Stimulated activated CD4-positive, alpha-beta T cell treated with anti-CD3 and anti-CD28 coated beads, Interleukin-1b, Interleukin-23, amount 100 ng/mL, for 1 hour (primary cell): ENCODE measurements at regions not wholly inside any gene's neighbourhood (a gene's known extent, or its start where the extent isn't known, plus 50 kb on each side); places are given as distances from the start of the nearest gene placed in this dataset.
"Not testable (repeated sequence)": the region's sequence is repeated elsewhere in the genome, so short reads cannot be mapped to it uniquely, and the experiment has no call there.

Experiments
- DNase-seq, 2 donors: peaks; one replicate each; pipeline ENCODE4 v3.0.0-alpha.2; 2020; ENCODE audit warnings: low read depth in 2 of 2

DNA sequence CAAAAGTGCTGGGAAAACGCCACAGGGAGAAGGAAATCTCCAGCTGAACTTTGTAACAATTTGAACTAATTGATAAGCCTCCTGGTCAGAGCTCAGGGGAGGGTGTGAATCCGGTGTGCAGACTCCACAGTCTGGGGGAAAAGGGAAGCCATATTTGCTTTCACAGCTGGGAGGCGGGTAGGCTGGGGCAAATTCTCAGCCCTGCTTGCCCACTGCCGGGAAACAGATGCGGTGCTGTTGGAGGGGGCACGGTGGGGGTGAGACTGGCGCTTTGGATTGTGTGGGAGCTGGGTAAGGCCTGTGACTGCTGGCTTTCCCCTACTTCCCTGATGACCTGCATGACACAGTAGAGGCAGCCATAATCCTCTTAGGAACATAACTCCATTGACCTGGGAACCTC, 134.8 kb downstream of the ADCYAP1 start:
- no peak for DNase-seq

DNA sequence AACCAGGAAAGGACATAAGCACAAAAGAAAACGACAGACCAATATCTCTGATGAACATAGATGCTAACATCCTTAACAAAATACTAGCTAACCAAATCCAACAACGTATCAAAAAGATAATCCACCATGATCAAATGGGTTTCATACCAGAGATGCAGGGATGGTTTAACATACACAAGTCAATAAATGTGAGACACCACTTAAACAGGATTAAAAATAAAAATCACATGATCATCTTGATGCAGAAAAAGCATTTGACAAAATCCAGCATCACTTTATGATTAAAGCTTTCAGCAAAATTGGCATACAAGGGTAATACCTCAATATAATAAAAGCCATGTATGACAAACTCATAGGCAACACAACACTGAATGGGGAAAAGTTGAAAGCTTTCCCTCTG, 138.4 kb downstream of the ADCYAP1 start:
- not testable (repeated sequence) for DNase-seq

DNA sequence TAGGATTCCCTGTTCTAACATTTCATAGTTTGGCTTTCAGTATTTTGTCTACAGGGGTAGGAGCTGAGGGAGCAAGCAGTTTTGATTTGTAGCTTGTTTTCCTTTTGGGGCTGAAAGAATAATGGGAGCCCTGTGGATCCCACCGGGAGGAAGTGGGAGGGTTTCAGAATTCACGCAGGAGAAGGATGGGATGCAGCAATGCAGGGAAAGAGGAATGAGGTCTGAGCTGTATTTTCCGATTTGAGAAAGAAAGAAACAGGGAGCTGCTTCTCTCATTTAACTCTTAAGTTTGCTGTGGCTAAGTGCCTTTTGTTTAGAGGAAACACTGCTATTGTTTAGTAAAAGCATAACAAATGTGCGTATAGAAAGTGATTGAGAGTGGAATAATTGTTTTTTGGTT, 141.0 kb downstream of the ADCYAP1 start:
- DNase-seq: no peak

DNA sequence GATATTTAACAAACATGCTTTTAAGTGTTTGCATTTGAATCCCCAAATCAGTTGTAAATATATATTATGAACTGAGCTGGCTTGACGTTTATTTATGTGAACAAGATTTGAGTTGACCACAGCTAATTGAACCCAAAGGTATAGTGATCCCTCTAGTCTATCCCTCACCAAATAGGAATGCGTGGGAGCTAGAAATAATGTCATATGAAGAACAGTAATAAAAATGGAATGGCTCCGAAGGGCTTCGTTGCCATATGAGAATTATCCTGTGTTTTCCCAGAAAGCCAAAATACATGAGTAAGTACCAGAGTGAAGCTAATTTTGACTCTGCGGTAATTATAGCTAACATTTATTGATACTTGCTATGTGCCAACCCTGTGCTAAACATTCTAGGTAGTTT, 142.7 kb downstream of the ADCYAP1 start:
- no peak for DNase-seq

DNA sequence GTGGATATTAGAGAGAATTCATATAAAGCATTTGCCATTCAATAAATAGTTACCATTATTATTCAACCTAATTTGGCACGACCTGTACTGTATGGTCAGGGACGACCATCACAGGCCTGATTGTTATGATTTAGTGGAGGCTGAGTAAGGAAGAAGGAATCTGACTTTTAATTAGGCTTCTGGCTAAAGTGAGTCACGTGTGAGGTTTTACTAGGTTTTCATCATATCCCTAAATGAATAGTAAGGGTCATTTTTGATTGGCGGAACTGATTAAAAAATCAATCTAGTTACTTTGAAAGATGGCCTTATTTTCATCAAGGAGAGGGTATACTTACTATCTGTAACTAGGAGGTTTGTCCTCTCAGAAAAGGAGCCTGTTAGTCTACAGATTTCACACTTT, 143.4 kb downstream of the ADCYAP1 start:
- no peak for DNase-seq

DNA sequence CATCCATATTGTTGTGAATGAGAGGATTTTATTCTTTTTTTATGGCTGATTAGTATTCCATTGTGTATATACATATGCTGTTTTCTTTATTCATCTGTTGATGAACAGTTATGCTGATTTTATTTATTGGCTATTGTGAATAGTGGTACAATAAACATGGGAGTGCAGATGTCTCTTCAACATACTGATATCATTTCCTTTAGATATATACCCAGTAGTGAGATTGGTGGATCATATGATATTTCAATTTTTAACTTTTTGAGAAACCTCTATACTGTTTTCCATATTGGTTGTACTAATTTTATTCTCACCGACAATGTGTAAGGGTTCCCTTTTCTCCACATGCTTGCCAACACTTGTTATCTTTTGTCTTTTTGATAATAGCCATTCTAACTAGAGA, 144.5 kb downstream of the ADCYAP1 start:
- no peak for DNase-seq

DNA sequence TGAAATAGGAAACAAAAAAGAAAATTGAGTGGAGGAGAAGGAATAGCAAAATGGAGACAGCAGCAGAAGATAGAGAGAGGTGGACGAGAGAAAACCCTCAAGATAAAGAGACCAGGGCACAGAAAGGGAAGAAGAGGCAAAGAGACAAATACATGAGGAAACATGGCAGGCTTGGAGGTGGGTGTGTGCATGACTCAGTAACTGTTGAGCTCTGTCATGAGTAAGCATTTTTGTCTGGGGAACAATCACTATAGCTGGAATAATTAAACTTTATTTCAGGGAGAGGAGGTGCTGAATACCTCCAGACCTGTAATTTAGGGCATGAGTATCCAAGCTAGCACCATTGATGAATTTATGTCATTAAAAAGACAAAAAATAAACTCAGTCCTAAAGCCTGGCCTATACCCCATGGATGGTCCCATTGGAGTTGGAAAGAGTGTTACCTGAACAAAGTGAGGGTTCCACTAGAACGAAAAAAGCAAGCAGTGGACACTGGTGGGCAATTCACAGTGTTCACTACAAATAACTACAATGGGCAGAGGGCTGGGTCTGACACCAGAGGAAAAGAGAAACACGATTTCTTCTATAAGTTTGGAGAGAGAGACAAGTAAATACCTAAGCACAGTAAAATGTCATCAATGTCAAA, 145.5 kb downstream of the ADCYAP1 start:
- DNase-seq: no peak

DNA sequence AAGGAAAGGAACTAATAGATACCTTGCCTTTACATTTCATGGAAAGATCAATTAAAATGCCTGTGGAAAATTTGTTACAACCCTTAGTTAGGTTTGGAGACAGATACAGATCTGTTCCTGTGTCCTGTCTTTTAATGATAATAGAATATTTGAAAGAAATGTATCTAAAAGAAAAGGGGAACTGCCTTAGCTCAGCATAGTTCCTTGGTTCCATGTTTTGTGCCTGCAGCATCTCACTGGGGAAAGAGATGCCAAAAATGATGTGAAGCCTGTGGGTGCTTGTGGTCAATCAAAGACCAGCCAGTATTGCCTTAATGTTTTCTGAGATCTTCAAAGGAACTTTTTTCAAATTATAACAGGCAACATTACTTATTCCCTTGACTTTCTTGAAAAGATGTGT, 147.6 kb downstream of the ADCYAP1 start:
- DNase-seq: no peak

DNA sequence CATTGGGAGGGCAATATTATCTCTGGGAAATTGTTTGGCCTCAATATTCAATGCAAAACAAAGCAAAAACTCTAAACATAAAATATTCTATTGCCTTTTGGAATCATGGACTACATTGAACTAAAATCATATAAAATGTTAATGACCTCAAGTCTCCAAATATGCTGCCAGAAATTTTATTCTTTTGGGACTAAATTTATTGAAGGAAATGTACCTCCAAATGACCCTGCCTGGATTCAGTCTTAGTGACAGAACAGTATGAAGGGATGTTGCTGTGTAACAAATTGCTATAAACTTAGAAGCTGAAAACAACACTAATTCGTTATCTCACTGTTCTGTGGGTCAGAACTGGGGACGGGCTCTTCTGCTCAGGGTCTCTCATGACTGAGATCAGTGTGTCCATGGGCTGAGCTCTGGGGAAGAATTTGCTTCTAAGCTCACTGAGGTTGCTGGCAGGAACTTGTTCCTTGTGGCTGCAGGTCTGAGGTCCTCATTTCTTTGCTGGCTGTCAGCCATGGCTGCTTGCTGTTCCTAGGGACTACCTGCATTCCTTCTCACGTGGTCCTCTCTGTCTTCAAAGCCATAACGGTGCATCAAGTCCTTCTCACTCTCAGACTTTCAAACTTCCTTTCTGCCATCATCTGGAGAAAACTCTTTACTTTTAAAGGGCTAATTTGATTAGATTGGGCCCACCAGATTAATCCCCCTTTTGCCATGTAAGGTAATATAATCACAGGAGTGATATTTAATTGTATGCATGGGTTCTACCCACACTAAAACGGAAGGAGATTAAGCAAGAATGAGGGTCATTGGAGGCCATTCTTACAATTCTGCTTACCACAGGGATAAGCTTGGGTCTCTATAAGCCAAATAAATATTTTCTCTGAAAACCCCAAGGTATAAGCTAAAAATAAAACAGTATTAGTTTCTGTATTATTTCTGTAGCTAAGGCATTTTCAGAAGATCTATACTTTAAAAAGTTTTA, 149.0 kb downstream of the ADCYAP1 start:
- no peak for DNase-seq

DNA sequence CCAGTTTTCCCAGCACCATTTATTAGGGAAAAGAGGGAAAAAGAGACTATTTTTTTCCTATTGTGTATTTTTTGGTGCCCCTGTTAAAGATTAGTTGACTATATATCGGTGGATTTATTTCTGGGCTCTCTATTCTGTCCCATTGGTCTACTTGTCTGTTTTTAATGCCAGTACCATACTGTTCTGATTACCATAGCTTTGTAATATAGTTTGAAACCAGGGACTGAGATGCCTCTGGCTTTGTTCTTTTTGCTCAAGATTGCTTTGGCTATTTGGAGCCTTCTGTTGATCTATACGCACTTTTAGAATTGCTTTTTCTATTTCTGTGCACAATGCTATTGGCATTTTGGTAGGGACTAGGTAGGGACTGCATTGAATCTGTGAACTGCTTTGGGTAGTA, 151.7 kb downstream of the ADCYAP1 start:
- no peak for DNase-seq

DNA sequence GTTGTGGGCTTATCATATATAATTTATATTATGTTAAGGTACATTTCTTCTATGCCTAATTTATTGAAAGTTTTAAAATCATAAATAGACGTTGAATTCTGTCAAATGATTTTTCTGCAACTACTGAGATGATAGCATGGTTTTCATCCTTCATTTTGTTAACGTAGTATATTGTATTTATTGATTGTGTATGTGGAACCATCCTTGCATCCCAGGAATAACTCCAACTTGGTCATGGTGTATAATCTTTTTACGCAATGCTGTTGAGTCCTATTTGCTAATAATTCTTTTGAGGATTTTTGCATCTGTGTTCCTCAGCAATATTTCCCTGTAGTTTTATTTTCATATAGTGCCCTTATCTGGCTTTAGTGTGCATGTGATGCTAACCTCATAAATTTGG, 152.7 kb downstream of the ADCYAP1 start:
- DNase-seq: no peak

DNA sequence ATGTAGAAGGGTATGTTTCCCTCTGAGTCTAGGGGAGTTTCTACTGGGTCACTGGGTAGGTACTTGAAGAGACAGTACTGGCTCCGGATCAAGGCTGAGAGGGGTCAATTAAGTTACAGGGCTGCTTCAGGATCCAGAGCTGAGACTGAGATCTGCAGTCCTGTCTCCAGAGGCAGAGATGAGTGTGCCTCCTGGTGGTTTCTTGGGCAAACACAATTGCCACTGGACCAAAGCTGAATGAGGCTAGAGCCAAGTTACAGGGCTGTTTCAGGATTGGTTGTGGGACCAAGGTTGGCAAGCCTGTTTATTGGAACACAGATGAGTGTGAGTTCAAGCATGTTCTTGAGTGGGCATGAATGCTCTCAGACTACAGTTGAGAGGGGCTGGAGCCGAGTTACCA, 157.9 kb downstream of the ADCYAP1 start:
- no peak for DNase-seq

DNA sequence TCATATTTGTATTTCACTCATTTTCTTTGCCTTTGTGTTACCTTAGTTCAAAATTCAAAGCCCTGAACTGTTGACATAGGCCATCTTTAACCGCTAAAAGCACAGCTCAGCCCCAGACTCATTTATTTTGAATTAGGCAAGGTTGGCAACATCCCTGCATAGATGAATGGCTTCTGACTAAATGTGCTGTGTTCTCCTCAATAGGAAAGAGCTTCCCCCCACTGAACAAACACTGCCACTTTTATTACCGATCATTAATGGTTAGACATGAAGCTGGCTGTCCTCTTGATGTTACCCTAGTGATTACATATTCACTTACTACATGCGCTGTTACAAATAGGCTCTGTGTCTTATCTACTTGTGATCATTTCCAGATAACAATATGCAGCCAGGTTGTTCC, 170.7 kb downstream of the ADCYAP1 start:
- DNase-seq: no peak

DNA sequence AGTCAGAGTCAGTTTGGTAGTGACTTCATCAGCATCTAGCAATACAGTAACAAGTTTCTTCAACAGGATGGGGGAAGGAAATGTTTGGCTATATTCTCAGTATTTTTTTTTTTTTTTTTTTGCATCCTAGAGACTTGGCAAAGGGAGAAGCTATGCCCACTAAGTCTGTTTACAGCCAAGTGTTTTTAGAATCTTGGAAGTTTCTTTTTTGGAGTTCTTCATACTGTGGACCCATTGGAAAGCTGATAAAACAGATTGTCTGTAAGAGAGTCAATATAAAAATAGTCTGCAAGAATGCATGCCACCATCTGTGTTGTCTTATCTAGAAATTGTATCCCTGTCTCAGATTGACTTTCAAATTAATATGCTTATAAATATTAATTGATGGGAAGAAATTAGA, 171.2 kb downstream of the ADCYAP1 start:
- DNase-seq: no peak

DNA sequence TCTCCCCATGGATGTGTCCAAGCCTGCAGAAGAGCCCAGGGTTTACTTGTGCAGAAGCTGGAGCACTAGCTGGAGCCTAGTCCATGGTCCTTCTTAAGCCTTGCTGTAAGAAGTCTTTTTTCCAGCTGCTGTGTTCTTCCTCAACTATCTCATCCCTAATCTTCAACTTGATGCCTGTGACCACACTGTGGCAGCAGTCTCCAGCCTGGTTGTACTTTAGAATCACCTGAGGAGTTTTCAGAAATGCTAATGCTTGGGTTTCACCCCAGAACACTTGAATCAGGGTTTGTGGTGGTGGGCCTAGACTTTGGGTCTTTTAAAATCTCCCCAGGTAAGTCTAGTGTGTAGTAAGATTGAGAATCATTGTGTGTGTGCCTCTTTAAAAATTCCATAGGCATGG, 173.6 kb downstream of the ADCYAP1 start:
- DNase-seq: no peak

DNA sequence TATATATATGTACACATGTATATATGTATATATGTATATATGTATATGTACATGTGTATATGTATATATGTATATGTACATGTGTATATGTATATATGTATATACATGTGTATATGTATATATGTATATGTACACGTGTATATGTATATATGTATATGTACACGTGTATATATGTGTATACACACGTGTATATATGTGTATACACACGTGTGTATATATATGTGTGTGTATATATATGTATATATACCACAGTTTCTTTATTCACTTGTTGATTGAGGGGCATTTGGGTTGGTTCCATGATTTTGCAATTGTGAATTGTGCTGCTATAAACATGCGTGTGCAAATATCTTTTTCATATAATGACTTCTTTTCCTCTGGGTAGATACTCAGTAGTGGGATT, 179.0 kb downstream of the ADCYAP1 start:
- not testable (repeated sequence) for DNase-seq

DNA sequence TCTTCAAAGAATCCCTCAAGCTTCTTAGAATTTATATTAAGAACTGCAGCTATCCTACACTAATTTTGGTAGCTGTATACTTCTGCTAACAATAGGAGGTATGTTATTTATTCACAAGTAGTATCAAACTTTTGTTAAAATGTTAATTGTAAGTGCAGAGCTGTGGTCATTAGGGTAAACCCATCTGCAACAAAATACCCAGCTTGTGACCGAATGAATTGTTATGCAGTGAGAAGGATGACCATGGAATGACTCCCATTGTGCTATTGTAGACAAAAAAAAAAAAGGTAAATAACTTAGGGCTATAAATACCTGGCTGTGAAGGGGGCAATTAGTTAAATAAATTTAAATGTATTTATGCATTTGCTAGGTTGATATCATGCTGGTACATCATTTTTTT, 186.1 kb downstream of the ADCYAP1 start:
- DNase-seq: no peak

DNA sequence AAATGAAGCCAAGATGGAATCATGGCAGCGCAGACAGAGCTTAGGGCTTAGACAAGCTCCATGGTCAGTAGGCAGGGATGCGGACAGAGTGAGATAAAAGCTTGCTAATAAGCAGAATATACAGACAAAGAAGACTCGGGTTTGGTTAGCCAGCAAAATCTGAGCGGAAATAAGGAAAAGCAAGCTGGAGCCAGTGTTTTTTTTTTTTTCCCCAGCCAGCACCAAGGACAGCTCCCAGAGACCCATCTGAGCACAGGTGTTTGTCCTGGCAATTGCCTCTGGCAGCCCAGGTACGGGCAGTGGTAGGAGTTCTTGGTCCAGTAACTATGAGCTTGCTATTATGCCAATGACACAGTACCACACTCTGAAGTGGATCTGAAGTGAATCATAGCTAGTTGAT, 187.6 kb downstream of the ADCYAP1 start:
- no peak for DNase-seq

DNA sequence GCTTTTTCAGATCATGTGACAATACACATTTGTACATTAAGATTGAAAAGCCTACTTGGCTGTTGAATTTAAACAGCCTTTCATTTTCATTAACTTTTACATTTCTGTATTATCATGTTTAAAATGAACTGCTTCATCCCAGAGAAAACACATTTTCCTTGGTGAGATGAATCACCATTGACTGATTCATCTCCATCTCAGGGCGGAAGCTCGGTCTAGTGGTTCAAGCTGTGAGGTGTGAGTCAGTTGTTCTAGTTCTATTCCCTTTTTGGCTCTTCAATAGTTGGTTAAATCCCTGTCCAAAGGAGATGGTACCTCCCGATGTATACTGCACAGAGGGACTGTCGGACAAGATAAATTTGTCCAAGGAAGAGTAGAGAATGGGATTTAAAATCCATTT, 189.7 kb downstream of the ADCYAP1 start:
- DNase-seq: no peak

DNA sequence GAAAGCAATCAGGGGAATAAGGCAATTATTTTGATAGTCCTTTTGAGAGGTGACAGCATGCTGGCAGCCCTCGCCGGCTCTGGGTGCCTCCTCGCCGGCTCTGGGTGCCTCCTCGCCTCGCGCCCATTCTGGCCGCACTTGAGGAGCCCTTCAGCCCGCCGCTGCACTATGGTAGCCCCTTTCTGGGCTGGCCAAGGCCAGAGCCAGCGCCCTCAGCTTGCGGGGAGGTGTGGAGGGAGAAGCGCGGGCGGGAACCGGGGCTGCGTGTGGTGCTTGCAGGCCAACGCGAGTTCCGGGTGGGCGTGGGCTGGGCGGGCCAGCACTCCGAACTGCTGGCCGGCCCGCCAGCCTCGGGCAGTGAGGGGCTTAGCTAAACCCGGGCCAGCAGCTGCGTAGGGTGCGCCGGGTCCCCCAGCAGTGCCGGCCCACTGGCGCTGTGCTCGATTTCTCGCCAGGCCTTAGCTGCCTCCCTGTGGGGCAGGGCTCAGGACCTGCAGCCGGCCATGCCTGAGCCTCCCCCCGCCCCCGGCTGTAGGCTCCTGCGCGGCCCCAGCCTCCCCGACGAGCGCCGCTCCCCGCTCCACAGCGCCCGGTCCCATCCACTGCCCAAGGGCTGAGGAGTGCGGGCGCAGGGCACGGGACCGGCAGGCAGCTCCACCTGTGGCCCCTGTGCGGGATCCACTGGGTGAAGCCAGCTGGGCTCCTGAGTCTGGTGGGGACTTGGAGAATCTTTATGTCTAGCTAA, 193.5 kb downstream of the ADCYAP1 start:
- not testable (repeated sequence) for DNase-seq

DNA sequence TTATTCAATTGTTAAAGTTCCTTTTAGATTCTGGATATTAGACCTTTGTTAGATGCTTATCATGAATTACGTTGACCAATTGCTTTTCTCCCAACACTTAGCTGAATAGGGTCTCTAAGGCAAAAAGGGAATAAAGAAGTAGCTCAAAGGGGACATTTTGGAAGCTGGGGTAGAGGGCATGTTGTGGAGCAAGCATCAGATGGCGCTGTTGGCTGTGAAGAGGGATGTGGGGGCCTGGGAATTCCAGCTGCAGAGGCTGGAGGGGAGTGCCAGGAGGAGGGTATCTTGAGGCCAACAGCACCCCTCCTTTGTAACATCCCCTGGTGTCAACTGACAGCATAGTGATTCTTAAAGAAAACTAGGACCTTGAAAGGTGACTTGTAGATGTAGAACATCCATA, 198.2 kb downstream of the ADCYAP1 start:
- no peak for DNase-seq

DNA sequence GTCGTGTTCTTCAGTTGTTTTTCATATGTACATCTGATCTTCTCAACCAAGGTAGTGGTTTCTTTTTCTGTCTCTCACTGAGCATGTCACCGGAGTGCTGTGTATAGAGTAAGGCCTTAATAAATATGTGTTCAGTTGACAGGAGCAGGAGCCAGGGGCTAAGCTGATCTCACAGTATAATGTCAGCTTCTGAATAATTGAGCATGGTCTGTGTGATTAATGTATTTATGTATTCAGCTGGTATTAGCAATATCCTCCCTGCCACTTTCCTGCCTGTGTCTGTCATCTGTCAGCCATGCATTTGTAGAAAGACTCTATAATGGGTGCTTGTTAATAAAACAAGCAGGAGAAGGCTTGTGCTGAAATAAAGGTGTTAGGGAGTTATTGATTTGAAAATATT, 198.9 kb downstream of the ADCYAP1 start:
- DNase-seq: no peak
